ENCODE measurements at regions not wholly inside any gene's neighbourhood (a gene's known extent, or its start where the extent isn't known, plus 50 kb on each side); places are given as distances from the start of the nearest gene placed in this dataset.

DNA sequence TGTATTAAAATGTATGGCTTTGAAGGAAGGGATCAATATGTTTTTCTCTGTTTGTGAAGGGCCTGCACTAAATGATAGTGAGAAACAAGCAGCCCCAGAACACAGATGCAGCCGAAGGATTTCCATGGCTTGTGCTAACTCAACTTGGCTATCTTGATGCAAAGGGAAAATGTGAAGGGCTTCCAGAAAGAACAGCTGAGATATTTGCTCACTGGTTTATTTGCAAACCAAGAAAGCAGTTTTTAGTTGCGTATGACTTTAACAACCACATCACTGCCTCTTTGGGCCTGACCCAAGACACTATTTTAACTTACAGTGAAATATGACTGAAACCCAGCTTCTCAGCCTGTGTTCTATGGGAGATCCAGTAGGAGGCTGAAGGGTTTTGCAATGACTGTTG is 369.9 kb downstream of the SETD4 start:
- TF ChIP-seq, protein P1, sequence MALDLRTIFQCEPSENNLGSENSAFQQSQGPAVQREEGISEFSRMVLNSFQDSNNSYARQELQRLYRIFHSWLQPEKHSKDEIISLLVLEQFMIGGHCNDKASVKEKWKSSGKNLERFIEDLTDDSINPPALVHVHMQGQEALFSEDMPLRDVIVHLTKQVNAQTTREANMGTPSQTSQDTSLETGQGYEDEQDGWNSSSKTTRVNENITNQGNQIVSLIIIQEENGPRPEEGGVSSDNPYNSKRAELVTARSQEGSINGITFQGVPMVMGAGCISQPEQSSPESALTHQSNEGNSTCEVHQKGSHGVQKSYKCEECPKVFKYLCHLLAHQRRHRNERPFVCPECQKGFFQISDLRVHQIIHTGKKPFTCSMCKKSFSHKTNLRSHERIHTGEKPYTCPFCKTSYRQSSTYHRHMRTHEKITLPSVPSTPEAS (tag by site-specific recombination; IDR thresholded peaks at IDR 0.05): no peak
- TF ChIP-seq, protein P2, sequence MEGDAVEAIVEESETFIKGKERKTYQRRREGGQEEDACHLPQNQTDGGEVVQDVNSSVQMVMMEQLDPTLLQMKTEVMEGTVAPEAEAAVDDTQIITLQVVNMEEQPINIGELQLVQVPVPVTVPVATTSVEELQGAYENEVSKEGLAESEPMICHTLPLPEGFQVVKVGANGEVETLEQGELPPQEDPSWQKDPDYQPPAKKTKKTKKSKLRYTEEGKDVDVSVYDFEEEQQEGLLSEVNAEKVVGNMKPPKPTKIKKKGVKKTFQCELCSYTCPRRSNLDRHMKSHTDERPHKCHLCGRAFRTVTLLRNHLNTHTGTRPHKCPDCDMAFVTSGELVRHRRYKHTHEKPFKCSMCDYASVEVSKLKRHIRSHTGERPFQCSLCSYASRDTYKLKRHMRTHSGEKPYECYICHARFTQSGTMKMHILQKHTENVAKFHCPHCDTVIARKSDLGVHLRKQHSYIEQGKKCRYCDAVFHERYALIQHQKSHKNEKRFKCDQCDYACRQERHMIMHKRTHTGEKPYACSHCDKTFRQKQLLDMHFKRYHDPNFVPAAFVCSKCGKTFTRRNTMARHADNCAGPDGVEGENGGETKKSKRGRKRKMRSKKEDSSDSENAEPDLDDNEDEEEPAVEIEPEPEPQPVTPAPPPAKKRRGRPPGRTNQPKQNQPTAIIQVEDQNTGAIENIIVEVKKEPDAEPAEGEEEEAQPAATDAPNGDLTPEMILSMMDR (tag by site-specific recombination; IDR thresholded peaks at IDR 0.05): no peak
- TF ChIP-seq SP2 (tag by site-specific recombination; IDR thresholded peaks at IDR 0.05): no peak
- no peak for TF ChIP-seq ZNF274 (IDR thresholded peaks at IDR 0.05; ENCODE audit: low read length)
- no peak for TF ChIP-seq ZNF274 (tag by site-specific recombination; IDR thresholded peaks at IDR 0.05; ENCODE audit: borderline replicate concordance)
- no peak for TF ChIP-seq ZSCAN23 (tag by site-specific recombination; IDR thresholded peaks at IDR 0.05)
- no peak for TF ChIP-seq ZNF830 (tag by site-specific recombination; IDR thresholded peaks at IDR 0.05; ENCODE audit: low read depth)
- TF ChIP-seq, protein P3, sequence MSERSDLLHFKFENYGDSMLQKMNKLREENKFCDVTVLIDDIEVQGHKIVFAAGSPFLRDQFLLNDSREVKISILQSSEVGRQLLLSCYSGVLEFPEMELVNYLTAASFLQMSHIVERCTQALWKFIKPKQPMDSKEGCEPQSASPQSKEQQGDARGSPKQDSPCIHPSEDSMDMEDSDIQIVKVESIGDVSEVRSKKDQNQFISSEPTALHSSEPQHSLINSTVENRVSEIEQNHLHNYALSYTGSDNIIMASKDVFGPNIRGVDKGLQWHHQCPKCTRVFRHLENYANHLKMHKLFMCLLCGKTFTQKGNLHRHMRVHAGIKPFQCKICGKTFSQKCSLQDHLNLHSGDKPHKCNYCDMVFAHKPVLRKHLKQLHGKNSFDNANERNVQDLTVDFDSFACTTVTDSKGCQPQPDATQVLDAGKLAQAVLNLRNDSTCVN (tag by site-specific recombination; optimal IDR thresholded peaks at IDR 0.05): no peak

Measured in HEK293 (cell line).